AG20443 (cell line): ENCODE measurements at regions not wholly inside any gene's neighbourhood (a gene's known extent, or its start where the extent isn't known, plus 50 kb on each side); places are given as distances from the start of the nearest gene placed in this dataset.
"Not testable (repeated sequence)": the region's sequence is repeated elsewhere in the genome, so short reads cannot be mapped to it uniquely, and the experiment has no call there.

Source experiments
- DNase-seq: peaks from one replicate; pipeline ENCODE4 v3.0.0; 2012; ENCODE audit warnings: low spot score, mixed read lengths

GRCh38 chr6:37078814-37079213 is 73.4 kb downstream of the FGD2 start:
- no peak for DNase-seq

GRCh38 chr6:37081042-37081607 is 75.7 kb downstream of the FGD2 start:
- no peak for DNase-seq

- DNase-seq = no peak
Observed at GRCh38 chr6:37082390-37083130, 77.1 kb downstream of the FGD2 start.

GRCh38 chr6:37083243-37084138 is 78.0 kb downstream of the FGD2 start:
- DNase-seq = peak; percentile 66

- not testable (repeated sequence) for DNase-seq
Observed at GRCh38 chr6:37084665-37085064, 79.2 kb downstream of the FGD2 start.

GRCh38 chr6:37085198-37085597 is 79.7 kb downstream of the FGD2 start:
- no peak for DNase-seq

GRCh38 chr6:37088897-37089296 is 81.1 kb upstream of the PIM1 start:
- DNase-seq = no peak

- DNase-seq = no peak
Observed at GRCh38 chr6:37089783-37090182, 80.2 kb upstream of the PIM1 start.

- not testable (repeated sequence) for DNase-seq
Observed at GRCh38 chr6:37091104-37091503, 78.8 kb upstream of the PIM1 start.

- DNase-seq = not testable (repeated sequence)
Observed at GRCh38 chr6:37091586-37091985, 78.4 kb upstream of the PIM1 start.

- peak; percentile 17 for DNase-seq
Observed at GRCh38 chr6:37092923-37093727, 76.8 kb upstream of the PIM1 start.

- DNase-seq = no peak
Observed at GRCh38 chr6:37093728-37094069, 76.3 kb upstream of the PIM1 start.

GRCh38 chr6:37095997-37096396 is 74.0 kb upstream of the PIM1 start:
- no peak for DNase-seq

- no peak for DNase-seq
Observed at GRCh38 chr6:37097335-37097734, 72.6 kb upstream of the PIM1 start.

GRCh38 chr6:37099442-37099841 is 70.5 kb upstream of the PIM1 start:
- DNase-seq = no peak

- DNase-seq = no peak
Observed at GRCh38 chr6:37100745-37101144, 69.2 kb upstream of the PIM1 start.

- DNase-seq = no peak
Observed at GRCh38 chr6:37101991-37102298, 68.0 kb upstream of the PIM1 start.

GRCh38 chr6:37102299-37103168 is 67.4 kb upstream of the PIM1 start:
- DNase-seq = peak; percentile 95

GRCh38 chr6:37103169-37104039 is 66.5 kb upstream of the PIM1 start:
- DNase-seq = peak; percentile 51

GRCh38 chr6:37104824-37105147 is 65.2 kb upstream of the PIM1 start:
- no peak for DNase-seq
